22Rv1 (cell line): ENCODE measurements at regions not wholly inside any gene's neighbourhood (a gene's known extent, or its start where the extent isn't known, plus 50 kb on each side); places are given as distances from the start of the nearest gene placed in this dataset.
"Not testable (repeated sequence)": the region's sequence is repeated elsewhere in the genome, so short reads cannot be mapped to it uniquely, and the experiment has no call there.

ENCODE experiments used
- H3K27ac ChIP-seq: fragments of 450-650 bp; 2 replicates; pipeline ENCODE4 v1.5.1; 2017
- CTCF ChIP-seq: fragments of 450-650 bp; IDR thresholded peaks from 2 replicates; pipeline ENCODE4 v1.5.1; 2017; ENCODE audit warnings: mild to moderate bottlenecking
- ZFX ChIP-seq: fragments of 450-650 bp; IDR thresholded peaks from 2 replicates; pipeline ENCODE4 v1.6.1; 2017; ENCODE audit warnings: antibody characterized with exemption, borderline replicate concordance

GRCh38 chr1:121558514-121558913 is 373.7 kb downstream of the SRGAP2C start:
- H3K27ac ChIP-seq = no peak overlapping the region

GRCh38 chr1:121566346-121566745 is 381.6 kb downstream of the SRGAP2C start:
- TF ChIP-seq ZFX (no peak), CTCF (no peak)

More at GRCh38 chr1:121558514-121558913, 373.7 kb downstream of the SRGAP2C start:
- no peak for TF ChIP-seq ZFX
- no peak for TF ChIP-seq CTCF

GRCh38 chr1:121569428-121569827 is 384.7 kb downstream of the SRGAP2C start:
- no peak overlapping the region for H3K27ac ChIP-seq
- TF ChIP-seq CTCF = no peak
- no peak for TF ChIP-seq ZFX

More at GRCh38 chr1:121566346-121566745, 381.6 kb downstream of the SRGAP2C start:
- H3K27ac ChIP-seq = no peak overlapping the region

- H3K27ac ChIP-seq = not testable (repeated sequence)
Measured at GRCh38 chr1:121573881-121574504, 389.2 kb downstream of the SRGAP2C start.

- not testable (repeated sequence) for H3K27ac ChIP-seq
Measured at GRCh38 chr1:121574505-121574899, 389.7 kb downstream of the SRGAP2C start.

- H3K27ac ChIP-seq = not testable (repeated sequence)
Measured at GRCh38 chr1:121582898-121583297, 398.1 kb downstream of the SRGAP2C start.

- H3K27ac ChIP-seq = no peak overlapping the region
Measured at GRCh38 chr1:121586369-121587229, 401.8 kb downstream of the SRGAP2C start.

GRCh38 chr1:121587230-121587569 is 402.4 kb downstream of the SRGAP2C start:
- H3K27ac ChIP-seq = no peak overlapping the region
- TF ChIP-seq ZFX (no peak), CTCF (no peak)

More at GRCh38 chr1:121586369-121587229, 401.8 kb downstream of the SRGAP2C start:
- TF ChIP-seq CTCF (no peak), ZFX (no peak)

GRCh38 chr1:121587777-121588176 is 403.0 kb downstream of the SRGAP2C start:
- H3K27ac ChIP-seq = no peak overlapping the region
- no peak for TF ChIP-seq CTCF
- TF ChIP-seq ZFX = no peak
